Erythroblast (primary cell): ENCODE measurements at regions not wholly inside any gene's neighbourhood (a gene's known extent, or its start where the extent isn't known, plus 50 kb on each side); places are given as distances from the start of the nearest gene placed in this dataset.

Source experiments
- DNase-seq, 2 experiments: peaks; one replicate each; lab custom pipeline; 2025; lab: John Stamatoyannopoulos, UW
- GATA1 ChIP-seq: IDR thresholded peaks from 2 replicates; pipeline ENCODE4 v1.6.1; 2011; ENCODE audit warnings: low read depth, mild to moderate bottlenecking, control low read depth, low read length, moderate library complexity
- POLR2A ChIP-seq: IDR thresholded peaks from 2 replicates; pipeline ENCODE4 v1.6.1; 2011; ENCODE audit warnings: mild to moderate bottlenecking, low read length

- no peak for DNase-seq
- TF ChIP-seq GATA1 (no peak), POLR2A (no peak)
Observed at GRCh38 chr2:176388861-176389260, 119.6 kb downstream of the MTX2 start.

GRCh38 chr2:176390276-176391147 is 121.3 kb downstream of the MTX2 start:
- no peak for TF ChIP-seq POLR2A
- no peak for TF ChIP-seq GATA1
- DNase-seq, result no peak

- no peak for TF ChIP-seq POLR2A
- no peak for TF ChIP-seq GATA1
- no peak for DNase-seq
Observed at GRCh38 chr2:176391148-176391419, 121.8 kb downstream of the MTX2 start.

- DNase-seq, result no peak
- TF ChIP-seq GATA1, result no peak
- TF ChIP-seq POLR2A, result no peak
Observed at GRCh38 chr2:176392249-176392648, 123.0 kb downstream of the MTX2 start.

GRCh38 chr2:176392744-176393414 is 123.6 kb downstream of the MTX2 start:
- TF ChIP-seq POLR2A, result no peak
- TF ChIP-seq GATA1, result no peak
- DNase-seq, result no peak

GRCh38 chr2:176395273-176395854 is 126.1 kb downstream of the MTX2 start:
- DNase-seq, result no peak
- TF ChIP-seq POLR2A (no peak), GATA1 (no peak)

- TF ChIP-seq GATA1, result no peak
- TF ChIP-seq POLR2A, result no peak
- DNase-seq, result no peak
Observed at GRCh38 chr2:176398243-176399073, 129.2 kb downstream of the MTX2 start.

GRCh38 chr2:176399074-176399598 is 129.9 kb downstream of the MTX2 start:
- no peak for DNase-seq
- TF ChIP-seq GATA1 (no peak), POLR2A (no peak)

- no peak for TF ChIP-seq GATA1
- TF ChIP-seq POLR2A, result no peak
- DNase-seq, result no peak
Observed at GRCh38 chr2:176405477-176405876, 136.2 kb downstream of the MTX2 start.

GRCh38 chr2:176407706-176408105 is 138.5 kb downstream of the MTX2 start:
- DNase-seq, result no peak
- TF ChIP-seq POLR2A (no peak), GATA1 (no peak)

GRCh38 chr2:176409671-176410070 is 140.4 kb downstream of the MTX2 start:
- no peak for TF ChIP-seq GATA1
- TF ChIP-seq POLR2A, result no peak
- DNase-seq, result no peak

GRCh38 chr2:176412136-176412535 is 142.9 kb downstream of the MTX2 start:
- no peak for DNase-seq
- TF ChIP-seq POLR2A (no peak), GATA1 (no peak)

- no peak for DNase-seq
- TF ChIP-seq POLR2A, result no peak
- TF ChIP-seq GATA1, result no peak
Observed at GRCh38 chr2:176413786-176414185, 144.5 kb downstream of the MTX2 start.
